Stimulated activated naive CD4-positive, alpha-beta T cell (primary cell): ENCODE measurements at regions not wholly inside any gene's neighbourhood (a gene's known extent, or its start where the extent isn't known, plus 50 kb on each side); places are given as distances from the start of the nearest gene placed in this dataset.
"Not testable (repeated sequence)": the region's sequence is repeated elsewhere in the genome, so short reads cannot be mapped to it uniquely, and the experiment has no call there.

Experiments
- DNase-seq, 6 experiments: peaks; one replicate each; lab custom pipeline; 2025; lab: John Stamatoyannopoulos, UW

GRCh38 chr4:20196476-20196875 lies 55.2 kb upstream of the SLIT2 start:
- no peak for DNase-seq

- no peak for DNase-seq
Observed at GRCh38 chr4:20195071-20195885, 56.4 kb upstream of the SLIT2 start.

- no peak for DNase-seq
Observed at GRCh38 chr4:20194123-20195013, 57.3 kb upstream of the SLIT2 start.

- no peak for DNase-seq
Observed at GRCh38 chr4:20193141-20193936, 58.4 kb upstream of the SLIT2 start.

- no peak for DNase-seq
Observed at GRCh38 chr4:20192736-20193135, 59.0 kb upstream of the SLIT2 start.

GRCh38 chr4:20185103-20185502 lies 66.6 kb upstream of the SLIT2 start:
- DNase-seq, result no peak

- DNase-seq, result not testable (repeated sequence)
Observed at GRCh38 chr4:20183131-20183530, 68.6 kb upstream of the SLIT2 start.

GRCh38 chr4:20181926-20182325 lies 69.8 kb upstream of the SLIT2 start:
- DNase-seq, result no peak

- DNase-seq, result no peak
Observed at GRCh38 chr4:20180509-20180908, 71.2 kb upstream of the SLIT2 start.

GRCh38 chr4:20178902-20179576 lies 72.7 kb upstream of the SLIT2 start:
- DNase-seq, result no peak

- DNase-seq, result no peak
Observed at GRCh38 chr4:20176881-20177280, 74.8 kb upstream of the SLIT2 start.

GRCh38 chr4:20172070-20172760 lies 79.5 kb upstream of the SLIT2 start:
- DNase-seq, result no peak

- no peak for DNase-seq
Observed at GRCh38 chr4:20166544-20166943, 85.2 kb upstream of the SLIT2 start.

GRCh38 chr4:20159516-20159915 lies 92.2 kb upstream of the SLIT2 start:
- no peak for DNase-seq

- no peak for DNase-seq
Observed at GRCh38 chr4:20158195-20158594, 93.5 kb upstream of the SLIT2 start.

- no peak for DNase-seq
Observed at GRCh38 chr4:20151436-20151835, 100.3 kb upstream of the SLIT2 start.

GRCh38 chr4:20149143-20149542 lies 102.6 kb upstream of the SLIT2 start:
- not testable (repeated sequence) for DNase-seq

GRCh38 chr4:20137176-20137575 lies 114.5 kb upstream of the SLIT2 start:
- no peak for DNase-seq

GRCh38 chr4:20127626-20128025 lies 124.1 kb upstream of the SLIT2 start:
- DNase-seq, result no peak

GRCh38 chr4:20126906-20127305 lies 124.8 kb upstream of the SLIT2 start:
- no peak for DNase-seq
